PFSK-1 (cell line): ENCODE measurements at regions not wholly inside any gene's neighbourhood (a gene's known extent, or its start where the extent isn't known, plus 50 kb on each side); places are given as distances from the start of the nearest gene placed in this dataset.

Experiments used
- FOXP2 ChIP-seq: optimal IDR thresholded peaks from 2 replicates; pipeline ENCODE3; 2011; ENCODE audit warnings: borderline replicate concordance, control low read depth, inconsistent platforms; ENCODE audit not compliant: insufficient read depth; ENCODE audit errors: extremely low read length, extremely low read depth
- POLR2AphosphoS5 ChIP-seq: IDR thresholded peaks from 2 replicates; pipeline ENCODE4 v1.6.1; 2012; ENCODE audit warnings: low read depth, mild to moderate bottlenecking, control low read depth, low read length, moderate library complexity
- REST ChIP-seq, 2 experiments: IDR thresholded peaks; 2 replicates each; pipeline versions ENCODE4 v1.6.1 to v1.8.0; 2011 to 2012; ENCODE audit warnings: low read depth in 2 of 2, low read length in 2 of 2, control low read depth in 1 of 2, inconsistent platforms in 1 of 2, mild to moderate bottlenecking in 1 of 2, moderate library complexity in 1 of 2; ENCODE audit not compliant: insufficient read depth in 1 of 2
- SIN3A ChIP-seq: IDR thresholded peaks from 2 replicates; pipeline ENCODE4 v1.6.1; 2012; ENCODE audit warnings: mild to moderate bottlenecking, low read length, moderate library complexity, borderline replicate concordance; ENCODE audit not compliant: insufficient read depth
- TAF1 ChIP-seq: IDR thresholded peaks from 2 replicates; pipeline ENCODE4 v1.6.1; 2012; ENCODE audit warnings: low read length, control low read depth, borderline replicate concordance; ENCODE audit not compliant: insufficient read depth

- no peak for TF ChIP-seq REST (IDR thresholded peaks at IDR 0.05; ENCODE audit: insufficient read depth in 1 of 2, low read depth in 2 of 2, low read length in 2 of 2)
- no peak for TF ChIP-seq TAF1
- TF ChIP-seq POLR2AphosphoS5, result no peak
- no peak for TF ChIP-seq SIN3A
- TF ChIP-seq FOXP2, result no peak
Observed at GRCh38 chr6:98047871-98048270, 764.9 kb upstream of the MMS22L start.
